GM23338 (cell line): ENCODE measurements at regions not wholly inside any gene's neighbourhood (a gene's known extent, or its start where the extent isn't known, plus 50 kb on each side); places are given as distances from the start of the nearest gene placed in this dataset.

Source experiments
- ATAC-seq: fragments of 200-7000 bp; cut with Tn5 transposase; 3 replicates; pipeline ENCODE4 v1.9.1; 2020
- DNase-seq: peaks from one replicate; pipeline ENCODE4 v3.0.0-alpha.2; 2015; ENCODE audit warnings: low spot score
- H2AFZ ChIP-seq: fragments of 200-600 bp; sonication (generic); 2 replicates; pipeline ENCODE4 v1.8.0; 2016; ENCODE audit warnings: antibody characterized with exemption, mild to moderate bottlenecking, moderate library complexity
- H3F3A ChIP-seq: fragments of 200-600 bp; sonication (generic); replicated peaks from 2 replicates; pipeline ENCODE4 v1.8.0; 2017; ENCODE audit warnings: antibody characterized with exemption, mixed run types, low read depth
- H3K27ac ChIP-seq: fragments of 200-600 bp; sonication (generic); 2 replicates; pipeline ENCODE4 v1.6.1; 2016; ENCODE audit warnings: low read depth
- H3K27me3 ChIP-seq: fragments of 200-600 bp; sonication (generic); 2 replicates; pipeline ENCODE4 v1.8.0; 2016; ENCODE audit warnings: mild to moderate bottlenecking, mixed run types, moderate library complexity; ENCODE audit not compliant: insufficient read depth
- H3K36me3 ChIP-seq: fragments of 200-600 bp; sonication (generic); 2 replicates; pipeline ENCODE4 v1.8.0; 2016; ENCODE audit warnings: mild to moderate bottlenecking; ENCODE audit not compliant: insufficient read depth
- H3K4me1 ChIP-seq: fragments of 200-600 bp; sonication (generic); 2 replicates; pipeline ENCODE4 v1.8.0; 2016; ENCODE audit warnings: mild to moderate bottlenecking, moderate library complexity; ENCODE audit not compliant: insufficient read depth
- H3K4me2 ChIP-seq: fragments of 200-600 bp; sonication (generic); 2 replicates; pipeline ENCODE4 v1.7.1; 2017; ENCODE audit warnings: mixed run types
- H3K4me3 ChIP-seq: fragments of 200-600 bp; sonication (generic); 2 replicates; pipeline ENCODE4 v1.6.1; 2016; ENCODE audit warnings: mixed run types
- H3K79me2 ChIP-seq: fragments of 200-600 bp; sonication (generic); replicated peaks from 2 replicates; pipeline ENCODE4 v1.8.0; 2017; ENCODE audit warnings: mild to moderate bottlenecking; ENCODE audit not compliant: insufficient read depth
- H3K9me2 ChIP-seq: fragments of 200-600 bp; sonication (generic); 2 replicates; pipeline ENCODE4 v1.8.0; 2017; ENCODE audit not compliant: insufficient read depth
- H4K20me1 ChIP-seq: fragments of 200-600 bp; sonication (generic); replicated peaks from 2 replicates; pipeline ENCODE4 v1.8.0; 2017; ENCODE audit warnings: mild to moderate bottlenecking; ENCODE audit not compliant: insufficient read depth
- H3K27ac Mint-ChIP-seq: 2 replicates; pipeline ENCODE4 v1.8.0; 2020; ENCODE audit warnings: inconsistent platforms, mild to moderate bottlenecking, moderate library complexity, mixed read lengths
- H3K27me3 Mint-ChIP-seq: 3 replicates; pipeline ENCODE4 v1.8.0; 2022; ENCODE audit warnings: low read depth, mild to moderate bottlenecking, moderate library complexity, mixed read lengths, inconsistent platforms; ENCODE audit not compliant: insufficient read depth, poor library complexity
- H3K36me3 Mint-ChIP-seq: 3 replicates; pipeline ENCODE4 v1.8.0; 2021; ENCODE audit warnings: low read depth, mild to moderate bottlenecking, inconsistent platforms, moderate library complexity, mixed read lengths
- H3K4me1 Mint-ChIP-seq: 3 replicates; pipeline ENCODE4 v1.8.0; 2020; ENCODE audit warnings: mild to moderate bottlenecking, inconsistent platforms, mixed read lengths
- H3K4me3 Mint-ChIP-seq: 3 replicates; pipeline ENCODE4 v1.8.0; 2021; ENCODE audit warnings: moderate library complexity, mild to moderate bottlenecking, inconsistent platforms, mixed read lengths
- H3K9me3 Mint-ChIP-seq: 3 replicates; pipeline ENCODE4 v1.8.0; 2020; ENCODE audit warnings: moderate library complexity, mild to moderate bottlenecking, inconsistent platforms, mixed read lengths
- CREB1 ChIP-seq: fragments of 250-450 bp; sonication (Bioruptor Pico); IDR thresholded peaks from 2 replicates; pipeline ENCODE4 v1.5.0; 2020; ENCODE audit warnings: low read depth, mild to moderate bottlenecking, moderate library complexity
- CTCF ChIP-seq, 2 experiments: fragments of 200-600 bp in 1 of 2; sonication (generic) in 1 of 2; conservative IDR thresholded peaks; 2 replicates each; pipeline versions ENCODE4 v1.5.1 to v1.6.1; 2016 to 2017; ENCODE audit warnings: antibody characterized with exemption in 2 of 2, low read depth in 2 of 2, mild to moderate bottlenecking in 2 of 2, moderate library complexity in 1 of 2
- EZH2 ChIP-seq: fragments of 200-600 bp; sonication (generic); IDR thresholded peaks from one replicate; pipeline ENCODE4 v1.8.0; 2017; ENCODE audit warnings: antibody characterized with exemption, mild to moderate bottlenecking, low read depth; ENCODE audit not compliant: unreplicated experiment
- JUNB ChIP-seq: IDR thresholded peaks from one replicate; pipeline ENCODE4 v1.6.1; 2016; ENCODE audit warnings: antibody characterized with exemption; ENCODE audit not compliant: unreplicated experiment
- NANOG ChIP-seq: IDR thresholded peaks from 2 replicates; pipeline ENCODE4 v1.6.1; 2016; ENCODE audit warnings: antibody characterized with exemption, borderline replicate concordance
- POLR2AphosphoS5 ChIP-seq: IDR thresholded peaks from 2 replicates; pipeline ENCODE4 v1.6.1; 2016; ENCODE audit warnings: antibody characterized with exemption, low read depth
- STAT1 ChIP-seq: IDR thresholded peaks from one replicate; pipeline ENCODE4 v1.6.1; 2016; ENCODE audit warnings: antibody characterized with exemption; ENCODE audit not compliant: unreplicated experiment
- ZNF114 ChIP-seq: fragments of 250-450 bp; sonication (Bioruptor Pico); IDR thresholded peaks from 2 replicates; pipeline ENCODE4 v1.5.0; 2020; ENCODE audit warnings: mild to moderate bottlenecking, moderate library complexity
- ZNF331 ChIP-seq: fragments of 250-450 bp; sonication (Bioruptor Pico); IDR thresholded peaks from 2 replicates; pipeline ENCODE4 v1.5.0; 2020; ENCODE audit warnings: low read depth, mild to moderate bottlenecking, moderate library complexity
- TF ChIP-seq, protein P1 (sequence below): IDR thresholded peaks from one replicate; pipeline ENCODE4 v1.6.1; 2018; ENCODE audit warnings: antibody characterized with exemption; ENCODE audit not compliant: unreplicated experiment
- TF ChIP-seq, protein P2 (sequence below): IDR thresholded peaks from 2 replicates; pipeline ENCODE4 v1.6.1; 2016; ENCODE audit warnings: antibody characterized with exemption

- no peak for TF ChIP-seq CREB1 (CRISPR knock-in tag)
Measured at GRCh38 chr11:105193260-105193659, 53.7 kb upstream of the CARD18 start (continued).

DNA sequence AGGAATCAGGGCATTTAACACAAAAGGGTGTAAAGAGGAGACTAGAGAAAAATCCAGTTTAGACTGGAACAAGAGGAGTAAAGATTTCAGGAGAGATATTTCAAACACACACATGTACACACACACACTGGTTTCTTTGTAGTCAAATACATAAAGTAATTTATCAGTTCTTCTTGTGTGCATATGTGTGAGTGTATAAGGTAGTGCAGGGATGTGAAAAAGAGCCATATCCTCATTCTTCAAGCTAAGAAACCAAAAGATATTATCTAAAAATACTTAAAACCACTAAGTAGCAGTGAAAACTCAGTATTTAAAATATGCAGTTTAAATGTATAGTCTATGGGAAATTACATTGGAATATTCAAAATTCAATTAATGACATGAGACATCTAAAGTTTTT lies 52.5 kb upstream of the CARD18 start:
- Histone ChIP-seq H3K9me2 (no peaks in the 10 kb centered on the region), H3K79me2 (no peaks in the 10 kb centered on the region), H4K20me1 (no peaks in the 10 kb centered on the region), H3K4me2 (no peak overlapping the region), H3K27ac (no peak overlapping the region), H3K36me3 (no peaks in the 10 kb centered on the region), H3F3A (no peaks in the 10 kb centered on the region), H3K27me3 (no peaks in the 10 kb centered on the region), H3K4me3 (no peak overlapping the region), H2AFZ (no peak overlapping the region), H3K4me1 (no peaks in the 10 kb centered on the region)
- DNase-seq, result no peak
- H3K27ac Mint-ChIP-seq, result no peak overlapping the region
- peaks cover 2% of the 10 kb centered on the region for H3K27me3 Mint-ChIP-seq
- no peak for ATAC-seq
- no peaks in the 10 kb centered on the region for H3K36me3 Mint-ChIP-seq
- H3K4me1 Mint-ChIP-seq, result no peaks in the 10 kb centered on the region
- H3K4me3 Mint-ChIP-seq, result no peak overlapping the region
- TF ChIP-seq STAT1, result no peak
- TF ChIP-seq, protein P1, sequence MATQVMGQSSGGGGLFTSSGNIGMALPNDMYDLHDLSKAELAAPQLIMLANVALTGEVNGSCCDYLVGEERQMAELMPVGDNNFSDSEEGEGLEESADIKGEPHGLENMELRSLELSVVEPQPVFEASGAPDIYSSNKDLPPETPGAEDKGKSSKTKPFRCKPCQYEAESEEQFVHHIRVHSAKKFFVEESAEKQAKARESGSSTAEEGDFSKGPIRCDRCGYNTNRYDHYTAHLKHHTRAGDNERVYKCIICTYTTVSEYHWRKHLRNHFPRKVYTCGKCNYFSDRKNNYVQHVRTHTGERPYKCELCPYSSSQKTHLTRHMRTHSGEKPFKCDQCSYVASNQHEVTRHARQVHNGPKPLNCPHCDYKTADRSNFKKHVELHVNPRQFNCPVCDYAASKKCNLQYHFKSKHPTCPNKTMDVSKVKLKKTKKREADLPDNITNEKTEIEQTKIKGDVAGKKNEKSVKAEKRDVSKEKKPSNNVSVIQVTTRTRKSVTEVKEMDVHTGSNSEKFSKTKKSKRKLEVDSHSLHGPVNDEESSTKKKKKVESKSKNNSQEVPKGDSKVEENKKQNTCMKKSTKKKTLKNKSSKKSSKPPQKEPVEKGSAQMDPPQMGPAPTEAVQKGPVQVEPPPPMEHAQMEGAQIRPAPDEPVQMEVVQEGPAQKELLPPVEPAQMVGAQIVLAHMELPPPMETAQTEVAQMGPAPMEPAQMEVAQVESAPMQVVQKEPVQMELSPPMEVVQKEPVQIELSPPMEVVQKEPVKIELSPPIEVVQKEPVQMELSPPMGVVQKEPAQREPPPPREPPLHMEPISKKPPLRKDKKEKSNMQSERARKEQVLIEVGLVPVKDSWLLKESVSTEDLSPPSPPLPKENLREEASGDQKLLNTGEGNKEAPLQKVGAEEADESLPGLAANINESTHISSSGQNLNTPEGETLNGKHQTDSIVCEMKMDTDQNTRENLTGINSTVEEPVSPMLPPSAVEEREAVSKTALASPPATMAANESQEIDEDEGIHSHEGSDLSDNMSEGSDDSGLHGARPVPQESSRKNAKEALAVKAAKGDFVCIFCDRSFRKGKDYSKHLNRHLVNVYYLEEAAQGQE, result no peak
- no peak for TF ChIP-seq ZNF114 (CRISPR knock-in tag)
- no peak for TF ChIP-seq EZH2
- no peak for TF ChIP-seq NANOG
- H3K9me3 Mint-ChIP-seq, result no peaks in the 10 kb centered on the region

- H3K4me2 ChIP-seq, result no peak overlapping the region
- DNase-seq (no peak), ATAC-seq (no peak)
- no peak overlapping the region for H2AFZ ChIP-seq
- H3F3A ChIP-seq, result no peaks in the 10 kb centered on the region
- no peaks in the 10 kb centered on the region for H3K9me2 ChIP-seq
- H4K20me1 ChIP-seq, result no peaks in the 10 kb centered on the region
- no peaks in the 10 kb centered on the region for H3K36me3 ChIP-seq
- Mint-ChIP-seq H3K27ac (no peak overlapping the region), H3K36me3 (no peaks in the 10 kb centered on the region), H3K27me3 (peaks cover 2% of the 10 kb centered on the region), H3K4me3 (no peak overlapping the region), H3K4me1 (no peaks in the 10 kb centered on the region), H3K9me3 (no peaks in the 10 kb centered on the region)
- H3K79me2 ChIP-seq, result no peaks in the 10 kb centered on the region
- no peaks in the 10 kb centered on the region; the same call in 1 of the 2 replicates for H3K4me1 ChIP-seq
- H3K27ac ChIP-seq, result no peak overlapping the region
- no peak overlapping the region for H3K4me3 ChIP-seq
- H3K27me3 ChIP-seq, result no peaks in the 10 kb centered on the region
- TF ChIP-seq CTCF (conservative IDR thresholded peaks at IDR 0.05; ENCODE audit: low read depth in 2 of 2), result no peak
- TF ChIP-seq POLR2AphosphoS5, result no peak
- TF ChIP-seq ZNF114 (CRISPR knock-in tag), result no peak
- no peak for TF ChIP-seq ZNF331 (CRISPR knock-in tag)
- TF ChIP-seq, protein P2, sequence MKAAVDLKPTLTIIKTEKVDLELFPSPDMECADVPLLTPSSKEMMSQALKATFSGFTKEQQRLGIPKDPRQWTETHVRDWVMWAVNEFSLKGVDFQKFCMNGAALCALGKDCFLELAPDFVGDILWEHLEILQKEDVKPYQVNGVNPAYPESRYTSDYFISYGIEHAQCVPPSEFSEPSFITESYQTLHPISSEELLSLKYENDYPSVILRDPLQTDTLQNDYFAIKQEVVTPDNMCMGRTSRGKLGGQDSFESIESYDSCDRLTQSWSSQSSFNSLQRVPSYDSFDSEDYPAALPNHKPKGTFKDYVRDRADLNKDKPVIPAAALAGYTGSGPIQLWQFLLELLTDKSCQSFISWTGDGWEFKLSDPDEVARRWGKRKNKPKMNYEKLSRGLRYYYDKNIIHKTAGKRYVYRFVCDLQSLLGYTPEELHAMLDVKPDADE, result no peak
- TF ChIP-seq, protein P1, result no peak
- TF ChIP-seq JUNB, result no peak
- TF ChIP-seq EZH2, result no peak
Measured at GRCh38 chr11:105189581-105189980, 50.0 kb upstream of the CARD18 start.
